ENCODE measurements at regions not wholly inside any gene's neighbourhood (a gene's known extent, or its start where the extent isn't known, plus 50 kb on each side); places are given as distances from the start of the nearest gene placed in this dataset.

- TF ChIP-seq ZNF114 (CRISPR knock-in tag; IDR thresholded peaks at IDR 0.05): no peak
- TF ChIP-seq ZNF331 (CRISPR knock-in tag; IDR thresholded peaks at IDR 0.05; ENCODE audit: low read depth): no peak
- no peak for TF ChIP-seq POLR2AphosphoS5 (IDR thresholded peaks at IDR 0.05; ENCODE audit: low read depth)
- no peak for TF ChIP-seq JUNB (IDR thresholded peaks at IDR 0.05; ENCODE audit: unreplicated experiment)
- TF ChIP-seq NANOG (IDR thresholded peaks at IDR 0.05; ENCODE audit: borderline replicate concordance): no peak
- no peak for TF ChIP-seq REST (IDR thresholded peaks at IDR 0.05; ENCODE audit: unreplicated experiment)
- no peak for TF ChIP-seq EZH2 (IDR thresholded peaks at IDR 0.05; ENCODE audit: low read depth, unreplicated experiment)
- no peak for TF ChIP-seq STAT1 (IDR thresholded peaks at IDR 0.05; ENCODE audit: unreplicated experiment)
These were observed 229.8 kb upstream of the TMTC4 start (continued) for GRCh38 chr13:100904293-100904976.

DNA sequence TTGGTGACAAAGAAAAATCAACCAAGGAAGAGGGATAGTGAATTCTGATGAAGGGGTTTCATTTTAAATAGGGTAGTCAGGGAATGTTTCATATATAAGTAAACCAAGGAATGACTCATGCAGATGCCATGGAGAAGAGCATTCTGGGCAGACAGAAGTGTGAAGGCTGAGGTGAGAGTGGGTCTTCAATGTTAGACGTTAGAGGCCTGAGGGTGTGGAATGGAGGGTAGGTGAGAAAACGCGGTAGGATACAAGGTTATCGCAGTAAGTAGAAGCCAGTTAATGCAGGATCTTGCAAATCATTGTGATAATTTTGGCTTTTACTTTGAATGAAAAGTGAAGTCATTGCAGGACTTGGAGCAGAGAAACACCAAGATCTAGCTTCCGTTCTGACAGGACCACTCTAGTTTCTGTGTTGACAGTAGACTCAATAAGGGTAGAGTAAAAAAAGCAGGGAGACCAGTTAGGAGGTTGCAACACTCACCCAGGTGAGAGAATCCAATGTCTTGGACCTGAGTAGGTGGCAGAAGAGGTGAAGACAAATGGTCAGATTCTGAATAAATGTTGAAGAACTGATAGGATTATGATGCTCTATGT is 225.2 kb upstream of the TMTC4 start:
- Histone ChIP-seq H2AFZ (no peak overlapping the region), H3K4me2 (no peak overlapping the region), H3K27me3 (ENCODE audit: insufficient read depth) (no peaks in the 10 kb centered on the region), H3K9me2 (ENCODE audit: insufficient read depth) (peaks cover 23% of the 10 kb centered on the region), H3K79me2 (replicated peaks; ENCODE audit: insufficient read depth) (no peaks in the 10 kb centered on the region), H3K4me1 (ENCODE audit: insufficient read depth) (no peaks in the 10 kb centered on the region), H3K36me3 (ENCODE audit: insufficient read depth) (no peaks in the 10 kb centered on the region), H4K20me1 (replicated peaks; ENCODE audit: insufficient read depth) (no peaks in the 10 kb centered on the region), H3F3A (replicated peaks; ENCODE audit: low read depth) (no peaks in the 10 kb centered on the region), H3K4me3 (no peak overlapping the region), H3K27ac (ENCODE audit: low read depth) (no peak overlapping the region)
- no peaks in the 10 kb centered on the region for H3K9me3 Mint-ChIP-seq
- no peaks in the 10 kb centered on the region for H3K27me3 Mint-ChIP-seq (ENCODE audit: insufficient read depth, low read depth, poor library complexity)
- no peak overlapping the region for H3K4me3 Mint-ChIP-seq
- no peak overlapping the region for H3K27ac Mint-ChIP-seq
- DNase-seq (ENCODE audit: low spot score) (no peak), ATAC-seq (no peak)
- peaks cover under 1% of the 10 kb centered on the region; the same call in 2 of the 3 replicates for H3K4me1 Mint-ChIP-seq
- TF ChIP-seq JUNB (IDR thresholded peaks at IDR 0.05; ENCODE audit: unreplicated experiment) (no peak), REST (IDR thresholded peaks at IDR 0.05; ENCODE audit: unreplicated experiment) (no peak), ZNF331 (CRISPR knock-in tag; IDR thresholded peaks at IDR 0.05; ENCODE audit: low read depth) (no peak), POLR2AphosphoS5 (IDR thresholded peaks at IDR 0.05; ENCODE audit: low read depth) (no peak), STAT1 (IDR thresholded peaks at IDR 0.05; ENCODE audit: unreplicated experiment) (no peak)
- TF ChIP-seq, protein P1, sequence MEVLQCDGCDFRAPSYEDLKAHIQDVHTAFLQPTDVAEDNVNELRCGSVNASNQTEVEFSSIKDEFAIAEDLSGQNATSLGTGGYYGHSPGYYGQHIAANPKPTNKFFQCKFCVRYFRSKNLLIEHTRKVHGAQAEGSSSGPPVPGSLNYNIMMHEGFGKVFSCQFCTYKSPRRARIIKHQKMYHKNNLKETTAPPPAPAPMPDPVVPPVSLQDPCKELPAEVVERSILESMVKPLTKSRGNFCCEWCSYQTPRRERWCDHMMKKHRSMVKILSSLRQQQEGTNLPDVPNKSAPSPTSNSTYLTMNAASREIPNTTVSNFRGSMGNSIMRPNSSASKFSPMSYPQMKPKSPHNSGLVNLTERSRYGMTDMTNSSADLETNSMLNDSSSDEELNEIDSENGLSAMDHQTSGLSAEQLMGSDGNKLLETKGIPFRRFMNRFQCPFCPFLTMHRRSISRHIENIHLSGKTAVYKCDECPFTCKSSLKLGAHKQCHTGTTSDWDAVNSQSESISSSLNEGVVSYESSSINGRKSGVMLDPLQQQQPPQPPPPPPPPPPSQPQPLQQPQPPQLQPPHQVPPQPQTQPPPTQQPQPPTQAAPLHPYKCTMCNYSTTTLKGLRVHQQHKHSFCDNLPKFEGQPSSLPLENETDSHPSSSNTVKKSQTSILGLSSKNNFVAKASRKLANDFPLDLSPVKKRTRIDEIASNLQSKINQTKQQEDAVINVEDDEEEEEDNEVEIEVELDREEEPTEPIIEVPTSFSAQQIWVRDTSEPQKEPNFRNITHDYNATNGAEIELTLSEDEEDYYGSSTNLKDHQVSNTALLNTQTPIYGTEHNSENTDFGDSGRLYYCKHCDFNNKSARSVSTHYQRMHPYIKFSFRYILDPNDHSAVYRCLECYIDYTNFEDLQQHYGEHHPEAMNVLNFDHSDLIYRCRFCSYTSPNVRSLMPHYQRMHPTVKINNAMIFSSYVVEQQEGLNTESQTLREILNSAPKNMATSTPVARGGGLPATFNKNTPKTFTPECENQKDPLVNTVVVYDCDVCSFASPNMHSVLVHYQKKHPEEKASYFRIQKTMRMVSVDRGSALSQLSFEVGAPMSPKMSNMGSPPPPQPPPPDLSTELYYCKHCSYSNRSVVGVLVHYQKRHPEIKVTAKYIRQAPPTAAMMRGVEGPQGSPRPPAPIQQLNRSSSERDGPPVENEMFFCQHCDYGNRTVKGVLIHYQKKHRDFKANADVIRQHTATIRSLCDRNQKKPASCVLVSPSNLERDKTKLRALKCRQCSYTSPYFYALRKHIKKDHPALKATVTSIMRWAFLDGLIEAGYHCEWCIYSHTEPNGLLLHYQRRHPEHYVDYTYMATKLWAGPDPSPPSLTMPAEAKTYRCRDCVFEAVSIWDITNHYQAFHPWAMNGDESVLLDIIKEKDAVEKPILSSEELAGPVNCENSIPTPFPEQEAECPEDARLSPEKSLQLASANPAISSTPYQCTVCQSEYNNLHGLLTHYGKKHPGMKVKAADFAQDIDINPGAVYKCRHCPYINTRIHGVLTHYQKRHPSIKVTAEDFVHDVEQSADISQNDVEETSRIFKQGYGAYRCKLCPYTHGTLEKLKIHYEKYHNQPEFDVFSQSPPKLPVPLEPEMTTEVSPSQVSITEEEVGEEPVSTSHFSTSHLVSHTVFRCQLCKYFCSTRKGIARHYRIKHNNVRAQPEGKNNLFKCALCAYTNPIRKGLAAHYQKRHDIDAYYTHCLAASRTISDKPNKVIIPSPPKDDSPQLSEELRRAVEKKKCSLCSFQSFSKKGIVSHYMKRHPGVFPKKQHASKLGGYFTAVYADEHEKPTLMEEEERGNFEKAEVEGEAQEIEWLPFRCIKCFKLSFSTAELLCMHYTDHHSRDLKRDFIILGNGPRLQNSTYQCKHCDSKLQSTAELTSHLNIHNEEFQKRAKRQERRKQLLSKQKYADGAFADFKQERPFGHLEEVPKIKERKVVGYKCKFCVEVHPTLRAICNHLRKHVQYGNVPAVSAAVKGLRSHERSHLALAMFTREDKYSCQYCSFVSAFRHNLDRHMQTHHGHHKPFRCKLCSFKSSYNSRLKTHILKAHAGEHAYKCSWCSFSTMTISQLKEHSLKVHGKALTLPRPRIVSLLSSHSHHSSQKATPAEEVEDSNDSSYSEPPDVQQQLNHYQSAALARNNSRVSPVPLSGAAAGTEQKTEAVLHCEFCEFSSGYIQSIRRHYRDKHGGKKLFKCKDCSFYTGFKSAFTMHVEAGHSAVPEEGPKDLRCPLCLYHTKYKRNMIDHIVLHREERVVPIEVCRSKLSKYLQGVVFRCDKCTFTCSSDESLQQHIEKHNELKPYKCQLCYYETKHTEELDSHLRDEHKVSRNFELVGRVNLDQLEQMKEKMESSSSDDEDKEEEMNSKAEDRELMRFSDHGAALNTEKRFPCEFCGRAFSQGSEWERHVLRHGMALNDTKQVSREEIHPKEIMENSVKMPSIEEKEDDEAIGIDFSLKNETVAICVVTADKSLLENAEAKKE (CRISPR knock-in tag; IDR thresholded peaks at IDR 0.05): no peak
- no peaks in the 10 kb centered on the region for H3K36me3 Mint-ChIP-seq (ENCODE audit: low read depth)

Data from GM23338 (cell line).